ENCODE measurements at regions not wholly inside any gene's neighbourhood (a gene's known extent, or its start where the extent isn't known, plus 50 kb on each side); places are given as distances from the start of the nearest gene placed in this dataset.

DNA sequence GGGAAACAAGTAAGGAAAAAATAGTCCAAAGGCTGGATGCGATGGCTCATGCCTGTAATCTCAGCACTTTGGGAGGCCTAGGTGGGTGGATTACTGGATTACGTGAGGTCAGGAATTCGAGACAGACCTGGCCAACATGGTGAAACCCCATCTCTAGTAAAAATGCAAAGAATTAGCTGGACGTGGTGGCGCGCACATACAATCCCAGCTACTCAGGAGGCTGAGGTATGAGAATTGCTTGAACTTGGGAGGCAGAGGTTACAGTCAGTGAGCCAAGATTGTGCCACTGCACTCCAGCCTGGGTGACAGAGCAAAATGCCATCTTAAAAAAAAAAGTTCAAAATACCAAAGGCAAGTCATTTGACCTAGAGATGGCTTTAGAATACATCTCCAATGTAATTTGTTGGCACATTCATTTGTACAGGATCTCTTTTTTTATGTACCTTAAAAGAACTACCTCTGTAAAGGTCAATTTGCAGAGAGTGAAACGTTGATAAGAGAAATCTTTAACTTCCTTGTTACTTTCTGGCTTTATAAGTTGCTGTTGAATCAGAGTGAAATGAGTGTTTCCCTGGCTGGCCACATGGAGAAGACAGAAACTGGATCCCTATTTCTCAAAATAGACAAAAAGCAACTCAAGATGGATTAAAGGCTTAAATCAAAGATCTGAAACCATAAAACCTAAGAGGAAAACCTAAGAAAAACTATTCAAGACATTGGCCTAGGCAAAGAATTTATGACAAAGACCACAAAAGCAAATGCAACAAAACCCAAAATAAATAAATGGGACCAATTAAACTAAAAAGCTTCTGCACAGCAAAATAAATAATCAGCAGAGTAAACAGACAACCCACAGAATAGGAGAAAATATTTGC, 260.7 kb downstream of the KLF6 start:
- ChIA-PET CTCF (interaction anchor here (0.8 kb wide), 1 partner anchor 10 kb away, joined by 3 read pairs; no protein-coding TSS in a partner anchor), POLR2A (no interaction called here)
- H3K4me1 Mint-ChIP-seq, result no peaks in the 10 kb centered on the region
- no peaks in the 10 kb centered on the region for H3K9me3 Mint-ChIP-seq (ENCODE audit: low read depth)
- H3K36me3 Mint-ChIP-seq (ENCODE audit: low read depth), result no peaks in the 10 kb centered on the region
- H3K27ac Mint-ChIP-seq, result no peak overlapping the region
- ATAC-seq (no peak), DNase-seq (no peak)
- intact Hi-C loops (cut with DNase I, micrococcal nuclease), result no loop called here
- no peaks in the 10 kb centered on the region for H3K27me3 Mint-ChIP-seq
- H3K4me3 Mint-ChIP-seq, result no peak overlapping the region

DNA sequence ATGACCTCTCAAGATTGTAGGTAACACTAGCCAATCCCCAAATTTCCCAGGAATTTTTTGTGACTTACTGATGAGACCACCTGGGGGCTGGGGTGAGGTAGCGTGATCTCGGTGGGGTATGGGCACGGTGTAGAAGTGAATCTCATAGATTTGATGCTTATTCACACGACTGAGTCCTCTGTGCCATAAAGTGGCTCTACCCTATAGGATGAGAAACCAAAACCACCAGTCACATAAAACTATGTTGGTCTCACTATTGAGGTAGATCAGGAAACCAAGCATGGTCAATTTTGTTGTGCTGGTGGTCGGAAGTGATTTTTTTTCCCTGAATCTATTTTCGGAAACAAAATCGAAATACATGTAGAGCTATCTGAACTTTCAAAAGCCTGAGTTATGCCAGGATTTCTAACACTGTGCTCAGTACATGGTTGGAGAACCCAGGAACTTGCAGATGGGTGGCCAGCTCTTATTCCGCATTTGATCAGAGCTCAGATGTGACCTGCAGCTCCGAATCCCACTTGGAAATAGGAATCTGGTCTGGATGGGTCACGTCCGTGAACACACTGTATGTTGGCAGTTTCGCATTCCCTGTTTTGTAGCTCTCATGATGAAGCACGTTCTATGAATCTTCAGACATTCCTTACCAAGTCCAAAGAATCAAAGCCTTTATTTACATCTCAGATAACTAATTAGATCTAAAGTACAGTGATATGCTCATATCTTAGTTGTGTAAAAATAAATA, 261.5 kb downstream of the KLF6 start:
- no peaks in the 10 kb centered on the region for H3K36me3 Mint-ChIP-seq (ENCODE audit: low read depth)
- ATAC-seq, result no peak
- POLR2A ChIA-PET, result no interaction called here

DNA sequence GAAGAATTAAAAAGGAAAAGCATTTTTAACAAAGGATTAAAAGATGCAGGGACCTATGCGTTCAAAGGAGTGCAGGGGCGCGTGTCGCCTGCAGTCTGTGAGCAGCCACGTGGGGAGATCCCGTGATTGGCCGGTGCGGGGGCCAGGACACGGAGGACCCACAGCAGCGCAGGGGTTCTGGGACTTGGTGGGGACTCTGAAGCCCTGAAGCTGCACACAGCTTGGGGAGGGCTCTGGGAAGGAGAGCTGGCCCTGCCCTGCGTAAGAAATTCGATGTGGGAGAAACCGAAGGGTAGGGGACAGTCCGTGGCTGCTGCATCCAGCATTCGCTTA, 268.1 kb downstream of the KLF6 start:
- Mint-ChIP-seq H3K36me3 (ENCODE audit: low read depth) (no peaks in the 10 kb centered on the region), H3K4me3 (no peak overlapping the region), H3K4me1 (peaks cover 2% of the 10 kb centered on the region), H3K27ac (no peak overlapping the region), H3K27me3 (peaks cover 5% of the 10 kb centered on the region), H3K9me3 (ENCODE audit: low read depth) (peaks cover 2% of the 10 kb centered on the region)
- intact Hi-C loops (cut with DNase I, micrococcal nuclease), result no loop called here
- POLR2A ChIA-PET, result no interaction called here
- ATAC-seq, result no peak
- no peak for DNase-seq
- CTCF ChIA-PET, result interaction anchor here (0.7 to 1.2 kb wide), 2 partner anchors 73 to 673 kb away, joined by 4 to 5 read pairs; no protein-coding TSS in a partner anchor

More for the DNA sequence above, 261.5 kb downstream of the KLF6 start:
- no peak overlapping the region for H3K4me3 Mint-ChIP-seq
- H3K4me1 Mint-ChIP-seq, result no peaks in the 10 kb centered on the region
- no peak overlapping the region for H3K27ac Mint-ChIP-seq
- intact Hi-C loops (cut with DNase I, micrococcal nuclease), result no loop called here
- H3K9me3 Mint-ChIP-seq (ENCODE audit: low read depth), result peaks cover 2% of the 10 kb centered on the region
- no peak for DNase-seq
- no peaks in the 10 kb centered on the region for H3K27me3 Mint-ChIP-seq
- CTCF ChIA-PET, result interaction anchor here (0.6 kb wide), 1 partner anchor 69 kb away, joined by 3 read pairs; no protein-coding TSS in a partner anchor

DNA sequence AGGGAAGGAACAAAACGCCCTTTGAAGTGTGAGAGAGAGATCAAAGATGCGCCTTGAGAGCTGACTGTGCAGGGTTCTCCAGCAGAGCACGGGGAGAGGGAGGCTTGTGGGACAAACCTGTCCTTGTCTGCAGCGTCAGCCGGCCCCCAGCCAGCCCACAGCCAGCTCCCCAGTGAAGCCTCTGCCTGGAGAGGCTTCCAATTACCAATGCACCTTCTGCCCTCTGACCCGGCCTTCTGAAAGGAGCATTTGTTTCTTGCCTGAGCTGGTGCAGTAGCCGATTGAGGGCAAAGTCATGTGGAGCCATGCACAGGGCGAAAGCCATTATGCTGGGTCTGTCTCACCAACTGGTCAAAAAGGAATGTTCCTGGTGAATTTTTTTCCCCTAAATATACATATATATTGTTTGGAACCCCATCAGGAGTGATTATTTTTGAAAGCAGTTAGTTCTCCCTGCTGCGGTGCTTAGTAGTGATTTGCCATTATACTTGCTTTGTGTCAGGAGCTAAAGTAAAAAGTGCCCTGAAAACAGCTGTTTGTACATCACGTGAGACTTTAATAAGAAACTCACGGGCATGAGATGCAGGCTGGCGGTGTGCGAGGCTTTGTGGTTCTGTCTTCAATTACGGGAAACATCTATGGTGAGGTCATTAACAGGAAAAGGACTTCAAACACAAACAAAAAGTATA, 268.6 kb downstream of the KLF6 start:
- intact Hi-C loops (cut with DNase I, micrococcal nuclease), result no loop called here
- DNase-seq, result peak; percentile 19

DNA sequence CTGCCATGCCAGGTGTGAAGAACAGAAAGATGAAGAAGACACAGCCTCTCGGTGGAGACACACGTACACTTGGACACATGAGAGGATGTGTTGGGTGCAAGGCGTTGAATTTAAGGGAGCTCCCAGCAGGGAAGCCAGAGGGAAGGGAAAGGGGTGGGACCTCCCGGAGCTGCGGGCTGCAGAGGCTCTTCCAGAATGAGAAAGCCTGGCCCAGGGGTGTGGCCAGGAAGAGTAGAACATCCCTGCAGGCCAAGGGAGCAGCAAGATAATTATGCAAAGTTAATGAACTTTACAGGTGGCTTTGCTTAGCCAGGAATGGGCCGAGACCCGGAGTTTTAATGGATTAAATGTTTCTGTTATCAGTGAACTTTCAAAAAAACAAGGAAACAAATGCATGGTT, 270.3 kb downstream of the KLF6 start:
- no peak overlapping the region for H3K27ac Mint-ChIP-seq
- DNase-seq (no peak), ATAC-seq (no peak)
- POLR2A ChIA-PET, result no interaction called here
- intact Hi-C loops (cut with DNase I, micrococcal nuclease), result no loop called here
- peaks cover 2% of the 10 kb centered on the region for H3K4me1 Mint-ChIP-seq
- CTCF ChIA-PET, result no interaction called here
- no peaks in the 10 kb centered on the region for H3K36me3 Mint-ChIP-seq (ENCODE audit: low read depth)
- peaks cover 2% of the 10 kb centered on the region for H3K9me3 Mint-ChIP-seq (ENCODE audit: low read depth)
- H3K27me3 Mint-ChIP-seq, result peaks cover 5% of the 10 kb centered on the region
- no peak overlapping the region for H3K4me3 Mint-ChIP-seq

More for the DNA sequence above, 268.6 kb downstream of the KLF6 start:
- Mint-ChIP-seq H3K9me3 (ENCODE audit: low read depth) (peaks cover 2% of the 10 kb centered on the region), H3K4me1 (peaks cover 2% of the 10 kb centered on the region), H3K4me3 (no peak overlapping the region), H3K27ac (no peak overlapping the region), H3K36me3 (ENCODE audit: low read depth) (no peaks in the 10 kb centered on the region), H3K27me3 (peaks cover 5% of the 10 kb centered on the region)
- CTCF ChIA-PET, result interaction anchor here (1.2 kb wide), 1 partner anchor 72 kb away, joined by 5 read pairs; no protein-coding TSS in a partner anchor
- ATAC-seq, result peak; percentile 23
- POLR2A ChIA-PET, result no interaction called here

DNA sequence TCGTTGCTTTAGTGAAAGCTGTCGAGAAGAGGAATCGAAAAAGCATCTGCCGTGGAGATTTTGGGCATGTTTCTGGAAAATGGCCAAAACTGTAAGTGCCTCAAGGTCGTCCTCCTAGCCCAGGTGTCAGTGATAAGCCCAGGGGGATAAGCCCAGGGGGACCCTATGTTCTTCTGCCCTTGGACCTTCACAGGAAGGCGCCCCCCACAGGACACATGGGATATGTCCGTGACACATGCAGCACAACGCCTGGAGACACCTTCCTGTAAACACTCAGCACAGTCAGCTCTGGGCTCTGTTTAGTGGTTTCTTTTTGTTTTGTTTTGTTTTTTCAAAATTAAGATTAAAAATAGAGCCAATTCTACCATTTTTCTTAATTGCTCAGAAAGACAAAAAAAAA, 272.7 kb downstream of the KLF6 start:
- intact Hi-C loops (cut with DNase I, micrococcal nuclease), result no loop called here
- Mint-ChIP-seq H3K36me3 (ENCODE audit: low read depth) (no peaks in the 10 kb centered on the region), H3K9me3 (ENCODE audit: low read depth) (no peaks in the 10 kb centered on the region), H3K27me3 (peaks cover 5% of the 10 kb centered on the region), H3K27ac (no peak overlapping the region), H3K4me1 (peaks cover 2% of the 10 kb centered on the region), H3K4me3 (no peak overlapping the region)
- ChIA-PET CTCF (interaction anchor here (0.7 kb wide), 1 partner anchor 44 kb away, joined by 5 read pairs; no protein-coding TSS in a partner anchor), POLR2A (no interaction called here)
- ATAC-seq (no peak), DNase-seq (no peak)

DNA sequence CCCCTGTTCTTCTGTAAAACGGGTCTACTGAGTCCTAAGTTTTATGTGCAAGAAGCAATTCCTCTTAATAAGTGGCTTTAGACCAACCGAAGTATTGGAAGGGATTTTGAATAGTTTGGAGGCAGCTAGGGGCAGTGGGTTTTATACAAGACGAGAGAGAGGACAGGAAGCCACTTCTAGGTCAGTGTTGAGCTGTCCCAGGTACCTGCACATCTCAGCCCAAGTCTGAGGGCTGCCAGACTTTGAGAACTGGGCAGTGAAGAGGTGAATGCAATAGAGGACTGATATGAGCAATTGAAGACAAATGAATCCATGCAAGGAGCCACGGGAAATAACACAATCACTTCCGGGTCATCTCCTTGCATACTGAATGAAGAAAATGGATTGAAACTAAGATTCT, 273.5 kb downstream of the KLF6 start:
- no peak overlapping the region for H3K27ac Mint-ChIP-seq
- POLR2A ChIA-PET, result no interaction called here
- H3K9me3 Mint-ChIP-seq (ENCODE audit: low read depth), result no peaks in the 10 kb centered on the region
- no peak for DNase-seq
- intact Hi-C loops (cut with DNase I, micrococcal nuclease), result no loop called here
- H3K4me3 Mint-ChIP-seq, result no peak overlapping the region
- H3K36me3 Mint-ChIP-seq (ENCODE audit: low read depth), result no peaks in the 10 kb centered on the region
- peaks cover 3% of the 10 kb centered on the region for H3K27me3 Mint-ChIP-seq
- no peaks in the 10 kb centered on the region for H3K4me1 Mint-ChIP-seq
- CTCF ChIA-PET, result no interaction called here
- no peak for ATAC-seq

DNA sequence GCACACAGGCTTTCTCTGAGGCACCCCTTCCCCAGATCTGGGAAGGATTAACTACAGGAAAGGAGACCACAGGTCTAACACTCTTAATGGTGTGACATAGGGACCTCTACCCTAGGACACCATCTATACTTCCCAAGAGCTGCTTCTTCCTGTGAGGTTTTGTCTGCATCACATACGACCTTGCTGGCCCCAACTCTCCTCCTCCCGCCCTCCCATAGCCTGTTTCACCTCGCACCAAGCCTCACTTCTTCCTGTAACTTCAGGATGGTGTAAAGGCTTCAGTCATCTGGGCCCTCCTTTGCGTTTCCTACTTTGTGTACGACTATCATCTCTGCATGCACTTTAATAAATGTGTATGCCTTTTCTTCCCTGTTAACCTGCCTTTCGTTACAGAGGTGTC, 274.3 kb downstream of the KLF6 start:
- no peak overlapping the region for H3K27ac Mint-ChIP-seq
- POLR2A ChIA-PET, result interaction anchor here (0.6 kb wide), 1 partner anchor 16 kb away, joined by 4 read pairs; no protein-coding TSS in a partner anchor
- no peak for ATAC-seq
- intact Hi-C loops (cut with DNase I, micrococcal nuclease), result no loop called here
- no peaks in the 10 kb centered on the region for H3K36me3 Mint-ChIP-seq (ENCODE audit: low read depth)
- CTCF ChIA-PET, result no interaction called here
- H3K27me3 Mint-ChIP-seq, result peaks cover 3% of the 10 kb centered on the region
- H3K4me1 Mint-ChIP-seq, result no peaks in the 10 kb centered on the region
- DNase-seq, result no peak
- no peaks in the 10 kb centered on the region for H3K9me3 Mint-ChIP-seq (ENCODE audit: low read depth)
- H3K4me3 Mint-ChIP-seq, result no peak overlapping the region

DNA sequence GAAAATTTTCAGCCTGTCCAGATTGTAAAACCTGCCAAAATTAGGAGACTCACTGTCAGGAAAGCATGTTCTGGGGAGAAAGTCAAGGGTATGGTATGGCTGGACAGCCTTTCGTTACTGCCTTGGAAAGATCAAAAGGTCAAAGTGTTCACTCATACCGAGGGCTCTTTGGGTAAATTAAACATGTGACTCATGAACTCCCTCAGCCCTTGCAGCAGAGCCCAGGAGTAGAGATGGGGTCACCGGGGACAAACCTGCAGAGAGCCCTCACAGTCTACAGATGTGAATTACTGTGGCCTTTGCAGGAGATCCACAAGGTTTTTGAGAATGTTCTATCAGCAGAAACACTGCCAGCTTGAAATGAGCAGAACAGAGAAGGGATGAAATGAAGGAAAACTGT, 275.7 kb downstream of the KLF6 start:
- Mint-ChIP-seq H3K27me3 (peaks cover 2% of the 10 kb centered on the region), H3K4me1 (no peaks in the 10 kb centered on the region), H3K27ac (no peak overlapping the region), H3K4me3 (no peak overlapping the region), H3K9me3 (ENCODE audit: low read depth) (no peaks in the 10 kb centered on the region), H3K36me3 (ENCODE audit: low read depth) (no peaks in the 10 kb centered on the region)
- ATAC-seq (peak; percentile 65), DNase-seq (no peak)
- POLR2A ChIA-PET, result no interaction called here
- CTCF ChIA-PET, result no interaction called here
- intact Hi-C loops (cut with DNase I, micrococcal nuclease), result no loop called here

DNA sequence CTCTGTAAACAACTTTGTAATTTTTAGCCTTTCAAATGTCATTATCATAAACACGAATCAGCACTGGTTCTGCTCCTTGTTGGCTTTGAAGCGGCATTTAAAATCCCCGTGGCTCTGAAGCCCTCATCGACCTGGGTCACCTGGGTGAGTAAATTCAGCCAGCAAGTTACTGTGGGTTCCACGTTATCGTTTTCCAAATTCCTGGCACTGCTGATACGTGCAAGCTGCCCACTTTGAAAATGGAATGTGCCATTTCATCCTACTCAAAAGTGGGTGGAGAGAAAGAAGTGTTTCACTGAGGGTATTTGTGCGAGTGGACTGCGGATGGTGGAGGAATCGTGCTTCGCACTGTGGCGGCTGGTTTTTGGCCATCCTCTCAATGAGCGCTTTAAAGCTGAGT, 281.7 kb downstream of the KLF6 start:
- intact Hi-C loops (cut with DNase I, micrococcal nuclease), result no loop called here
- Mint-ChIP-seq H3K4me1 (no peaks in the 10 kb centered on the region), H3K27ac (no peak overlapping the region), H3K9me3 (ENCODE audit: low read depth) (no peaks in the 10 kb centered on the region), H3K4me3 (no peak overlapping the region), H3K27me3 (no peaks in the 10 kb centered on the region), H3K36me3 (ENCODE audit: low read depth) (no peaks in the 10 kb centered on the region)
- POLR2A ChIA-PET, result no interaction called here
- CTCF ChIA-PET, result no interaction called here
- DNase-seq (no peak), ATAC-seq (no peak)

DNA sequence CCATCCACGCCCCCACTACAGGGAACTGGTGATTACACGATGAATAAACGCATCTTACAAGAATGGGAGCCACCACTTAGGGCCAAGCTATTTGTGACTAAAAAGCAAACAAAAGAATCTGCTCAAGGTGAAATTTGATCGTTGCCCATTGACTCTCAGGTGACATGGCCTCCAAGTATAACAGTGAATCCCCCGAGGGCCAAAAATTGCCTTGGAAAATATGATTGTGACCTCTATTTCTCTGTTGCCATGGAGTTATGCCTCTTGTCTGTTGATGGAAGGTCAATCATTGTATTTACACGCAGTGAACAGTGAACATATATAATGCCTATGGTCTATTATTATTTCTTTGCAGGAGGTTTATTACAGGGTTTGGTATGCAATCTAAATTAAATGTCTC, 282.3 kb downstream of the KLF6 start:
- no peak for DNase-seq
- intact Hi-C loops (cut with DNase I, micrococcal nuclease), result no loop called here
- H3K4me1 Mint-ChIP-seq, result no peaks in the 10 kb centered on the region
- no peaks in the 10 kb centered on the region for H3K36me3 Mint-ChIP-seq (ENCODE audit: low read depth)
- ChIA-PET CTCF (no interaction called here), POLR2A (no interaction called here)
- no peak overlapping the region for H3K4me3 Mint-ChIP-seq
- no peak for ATAC-seq
- no peaks in the 10 kb centered on the region for H3K9me3 Mint-ChIP-seq (ENCODE audit: low read depth)
- no peaks in the 10 kb centered on the region for H3K27me3 Mint-ChIP-seq
- no peak overlapping the region for H3K27ac Mint-ChIP-seq

Data from activated CD4-positive, alpha-beta T cell treated with anti-CD3 and anti-CD28 coated beads for 36 hours (primary cell).